Neutrophil (primary cell): ENCODE measurements at regions not wholly inside any gene's neighbourhood (a gene's known extent, or its start where the extent isn't known, plus 50 kb on each side); places are given as distances from the start of the nearest gene placed in this dataset.

Experiments
- H3K27ac ChIP-seq: fragments of 200-600 bp; sonication (generic); 2 replicates; pipeline ENCODE4 v1.5.1; 2016; ENCODE audit warnings: mild to moderate bottlenecking, moderate library complexity
- H3K27me3 ChIP-seq: fragments of 200-600 bp; sonication (generic); 2 replicates; pipeline ENCODE4 v1.6.0; 2016; ENCODE audit warnings: mild to moderate bottlenecking
- H3K36me3 ChIP-seq: fragments of 200-600 bp; sonication (generic); 2 replicates; pipeline ENCODE4 v1.5.1; 2017
- H3K4me1 ChIP-seq, 2 experiments: fragments of 200-600 bp in 1 of 2; sonication (generic) in 1 of 2; 1 replicate in 1 of 2; 2 replicates in 1 of 2; pipeline versions ENCODE4 v1.5.1 to v1.6.1; 2013 to 2016; ENCODE audit warnings: low read depth in 1 of 2, low read length in 1 of 2, mild to moderate bottlenecking in 1 of 2, moderate library complexity in 1 of 2; ENCODE audit not compliant: control insufficient read depth in 1 of 2, insufficient read depth in 1 of 2
- H3K4me3 ChIP-seq, 2 experiments: fragments of 200-600 bp in 1 of 2; sonication (generic) in 1 of 2; 1 replicate in 1 of 2; 2 replicates in 1 of 2; pipeline ENCODE4 v1.5.1; 2013 to 2016; ENCODE audit warnings: low read depth in 1 of 2, low read length in 1 of 2, mild to moderate bottlenecking in 1 of 2, moderate library complexity in 1 of 2
- H3K9me3 ChIP-seq: fragments of 200-600 bp; sonication (generic); 2 replicates; pipeline ENCODE4 v1.5.1; 2016
- TF ChIP-seq, protein P1 (sequence below): fragments of 200-600 bp; sonication (generic); IDR thresholded peaks from 2 replicates; pipeline ENCODE4 v1.5.1; 2016; ENCODE audit warnings: antibody characterized with exemption

DNA sequence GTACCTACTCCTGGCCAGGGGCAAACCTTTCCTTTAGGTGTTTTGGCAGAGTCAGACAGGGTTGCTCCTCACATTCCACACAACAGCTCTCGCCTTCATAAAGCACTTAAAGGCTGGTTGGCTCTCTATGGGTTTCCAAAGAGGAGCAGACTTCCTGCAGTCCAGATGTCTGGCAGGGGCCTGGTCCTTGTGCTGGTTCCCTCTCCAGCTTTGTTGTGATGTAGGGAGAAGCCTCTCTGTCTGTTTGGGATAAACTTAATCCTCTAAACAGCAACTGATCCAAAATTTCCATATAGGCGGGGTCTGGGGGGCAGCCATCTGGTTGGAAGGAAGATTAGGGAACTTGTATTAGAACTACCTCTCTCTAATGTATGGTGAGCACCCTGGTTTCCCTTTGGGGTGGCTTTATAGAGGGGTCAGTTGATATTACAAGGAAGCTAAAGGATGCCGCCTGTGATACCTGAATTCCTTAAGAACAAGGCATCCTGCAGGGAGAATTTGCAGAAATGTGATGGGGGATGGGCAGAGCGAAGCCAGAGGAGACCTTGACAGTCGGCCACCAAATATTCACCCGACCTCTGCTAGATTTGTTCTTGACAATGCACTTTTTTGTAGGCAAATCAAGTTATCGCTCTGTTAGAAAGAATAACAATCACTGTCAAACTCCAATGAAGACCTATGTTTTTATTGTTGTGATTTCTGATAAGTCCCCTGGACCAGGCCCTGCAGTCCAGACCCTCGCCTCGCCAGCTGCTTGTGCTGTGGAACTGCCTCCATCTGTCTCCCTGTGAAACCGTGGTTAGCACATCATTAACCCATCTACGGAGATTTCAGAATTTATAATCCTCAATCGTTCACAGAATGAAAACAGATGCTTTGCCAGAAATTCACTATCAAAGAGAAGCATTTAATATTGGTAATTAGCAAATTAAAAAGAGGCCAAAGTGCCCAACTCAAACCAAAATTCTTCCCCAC lies 94.0 kb upstream of the RALGAPA2 start:
- Histone ChIP-seq H3K27ac (no peak overlapping the region), H3K36me3 (no peaks in the 10 kb centered on the region), H3K4me1 (no peaks in the 10 kb centered on the region), H3K27me3 (no peaks in the 10 kb centered on the region), H3K9me3 (no peaks in the 10 kb centered on the region), H3K4me3 (no peak overlapping the region)
- TF ChIP-seq, protein P1, sequence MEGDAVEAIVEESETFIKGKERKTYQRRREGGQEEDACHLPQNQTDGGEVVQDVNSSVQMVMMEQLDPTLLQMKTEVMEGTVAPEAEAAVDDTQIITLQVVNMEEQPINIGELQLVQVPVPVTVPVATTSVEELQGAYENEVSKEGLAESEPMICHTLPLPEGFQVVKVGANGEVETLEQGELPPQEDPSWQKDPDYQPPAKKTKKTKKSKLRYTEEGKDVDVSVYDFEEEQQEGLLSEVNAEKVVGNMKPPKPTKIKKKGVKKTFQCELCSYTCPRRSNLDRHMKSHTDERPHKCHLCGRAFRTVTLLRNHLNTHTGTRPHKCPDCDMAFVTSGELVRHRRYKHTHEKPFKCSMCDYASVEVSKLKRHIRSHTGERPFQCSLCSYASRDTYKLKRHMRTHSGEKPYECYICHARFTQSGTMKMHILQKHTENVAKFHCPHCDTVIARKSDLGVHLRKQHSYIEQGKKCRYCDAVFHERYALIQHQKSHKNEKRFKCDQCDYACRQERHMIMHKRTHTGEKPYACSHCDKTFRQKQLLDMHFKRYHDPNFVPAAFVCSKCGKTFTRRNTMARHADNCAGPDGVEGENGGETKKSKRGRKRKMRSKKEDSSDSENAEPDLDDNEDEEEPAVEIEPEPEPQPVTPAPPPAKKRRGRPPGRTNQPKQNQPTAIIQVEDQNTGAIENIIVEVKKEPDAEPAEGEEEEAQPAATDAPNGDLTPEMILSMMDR: no peak

DNA sequence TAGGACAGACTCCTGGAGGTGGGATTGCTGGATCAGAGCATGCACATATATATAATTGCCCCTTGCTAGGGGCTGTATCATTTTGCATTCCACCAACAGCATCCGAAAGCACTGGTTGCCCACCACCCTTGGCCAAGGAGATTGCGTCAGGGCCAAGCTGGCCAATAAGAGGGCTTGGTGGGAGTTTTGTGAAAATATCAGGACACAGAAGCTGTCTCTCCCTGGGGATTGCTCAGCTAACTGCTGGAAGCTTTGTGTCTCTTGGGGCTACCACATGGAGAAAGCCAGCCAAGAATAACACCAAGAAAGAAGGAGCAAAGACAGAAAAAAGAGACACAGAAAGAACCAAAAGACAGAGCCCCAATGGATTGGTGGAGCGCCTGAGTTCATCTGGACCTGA lies 90.6 kb upstream of the RALGAPA2 start:
- no peaks in the 10 kb centered on the region for H3K4me1 ChIP-seq
- H3K27me3 ChIP-seq: no peaks in the 10 kb centered on the region
- no peaks in the 10 kb centered on the region for H3K36me3 ChIP-seq
- H3K4me3 ChIP-seq: no peak overlapping the region
- TF ChIP-seq, protein P1: no peak
- H3K9me3 ChIP-seq: no peaks in the 10 kb centered on the region
- H3K27ac ChIP-seq: no peak overlapping the region

DNA sequence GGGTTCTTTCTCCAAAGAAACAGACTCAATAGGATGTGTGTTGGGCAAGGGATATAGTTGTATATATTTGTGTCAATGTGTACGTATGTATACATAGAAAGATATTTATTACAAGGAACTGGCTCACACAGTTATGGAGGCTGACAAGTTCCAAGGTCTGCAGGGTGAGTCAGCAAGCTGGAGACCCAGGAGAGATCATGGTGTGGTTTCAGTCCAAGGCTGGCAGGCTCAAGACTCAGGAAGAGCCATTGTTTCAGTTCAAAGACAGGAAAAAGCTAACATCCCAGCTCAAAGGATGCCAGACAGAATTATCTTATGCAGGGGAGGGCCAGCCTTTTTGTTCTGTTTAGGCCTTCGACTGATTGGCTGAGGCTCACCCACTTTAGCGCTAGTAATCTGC lies 89.9 kb upstream of the RALGAPA2 start:
- H3K4me3 ChIP-seq: no peak overlapping the region
- no peaks in the 10 kb centered on the region for H3K36me3 ChIP-seq
- H3K4me1 ChIP-seq: no peaks in the 10 kb centered on the region
- TF ChIP-seq, protein P1: no peak
- no peak overlapping the region for H3K27ac ChIP-seq
- no peaks in the 10 kb centered on the region for H3K9me3 ChIP-seq
- H3K27me3 ChIP-seq: no peaks in the 10 kb centered on the region

DNA sequence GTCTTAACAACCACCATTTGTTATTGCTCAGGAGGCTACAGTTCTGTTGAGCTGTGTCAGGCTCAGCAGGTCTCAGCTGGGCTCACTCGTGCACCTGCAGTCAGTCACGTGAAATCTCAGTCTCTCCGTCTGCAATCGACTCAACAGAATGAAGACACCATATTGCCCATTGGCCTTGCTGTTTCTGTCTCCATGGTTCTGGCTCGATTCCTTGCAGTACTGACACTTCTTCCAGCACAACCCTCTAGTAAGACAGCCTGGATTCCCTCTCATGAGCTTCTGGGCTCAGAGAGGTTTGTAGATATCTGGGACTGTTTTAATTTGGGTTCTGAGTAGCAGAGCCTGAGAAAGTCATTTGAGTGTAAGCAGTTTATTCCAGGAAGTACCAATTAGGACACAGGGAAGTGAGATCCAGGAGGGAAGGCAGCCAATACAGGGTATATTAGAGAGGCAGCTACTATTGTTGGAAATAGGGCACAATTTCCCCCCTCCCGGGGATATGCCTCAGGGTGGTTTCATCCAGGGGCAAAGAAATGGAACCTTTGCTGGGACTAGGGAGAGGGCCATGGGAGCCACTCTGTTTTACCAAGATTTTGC lies 87.4 kb upstream of the RALGAPA2 start:
- TF ChIP-seq, protein P1: no peak
- no peaks in the 10 kb centered on the region for H3K36me3 ChIP-seq
- H3K9me3 ChIP-seq: no peaks in the 10 kb centered on the region
- no peaks in the 10 kb centered on the region for H3K4me1 ChIP-seq
- no peaks in the 10 kb centered on the region for H3K27me3 ChIP-seq
- H3K4me3 ChIP-seq: no peak overlapping the region
- no peak overlapping the region for H3K27ac ChIP-seq

DNA sequence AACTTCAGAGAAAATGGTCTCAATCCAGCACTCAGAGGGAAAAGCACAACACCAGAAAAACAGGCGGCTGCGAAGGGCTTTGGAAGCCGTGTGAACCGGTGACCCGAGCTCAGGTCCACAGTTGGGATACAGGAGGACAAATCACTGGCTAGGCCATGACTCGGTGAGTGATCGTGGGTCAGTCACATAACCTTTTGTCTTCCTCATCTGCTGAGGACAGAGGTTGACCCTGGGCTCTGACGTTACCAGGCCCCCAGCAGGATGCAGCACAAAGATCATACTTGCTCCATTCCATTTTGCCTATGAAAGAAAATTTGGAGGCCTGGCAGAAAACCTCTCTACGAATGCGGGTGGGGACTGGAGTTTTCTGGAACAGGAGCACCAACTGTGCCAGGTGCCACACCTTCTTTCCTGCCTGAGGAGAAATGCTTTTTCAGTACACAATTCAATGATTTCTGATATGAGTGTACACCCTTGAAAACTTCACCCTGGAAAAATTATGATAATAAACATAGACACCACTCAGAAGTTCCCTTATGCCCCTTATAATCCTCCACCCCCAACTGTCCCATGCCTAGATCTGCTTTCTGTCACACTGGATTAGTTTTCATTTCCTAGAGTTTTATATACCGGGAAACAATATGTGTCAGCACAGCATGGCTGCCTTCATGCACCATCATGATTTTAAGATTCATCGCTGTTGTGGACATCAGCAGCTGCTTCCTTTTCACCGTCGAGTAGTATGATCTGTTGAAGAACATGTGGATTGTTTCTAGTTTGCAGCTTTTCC lies 85.3 kb upstream of the RALGAPA2 start:
- Histone ChIP-seq H3K27ac (no peak overlapping the region), H3K27me3 (no peaks in the 10 kb centered on the region), H3K4me3 (no peak overlapping the region), H3K9me3 (no peaks in the 10 kb centered on the region), H3K4me1 (no peaks in the 10 kb centered on the region), H3K36me3 (no peaks in the 10 kb centered on the region)
- TF ChIP-seq, protein P1: no peak
